ENCODE measurements at regions not wholly inside any gene's neighbourhood (a gene's known extent, or its start where the extent isn't known, plus 50 kb on each side); places are given as distances from the start of the nearest gene placed in this dataset.

- no peak for TF ChIP-seq CTCF (IDR thresholded peaks at IDR 0.05; ENCODE audit: borderline replicate concordance)
- H3K9me3 ChIP-seq (replicated peaks): no peaks in the 10 kb centered on the region
- H3K36me3 ChIP-seq: no peaks in the 10 kb centered on the region
- no peak for DNase-seq
- no peak overlapping the region for H3K27ac ChIP-seq (replicated peaks)
- intact Hi-C loops (cut with micrococcal nuclease): no loop called here
- no peak overlapping the region for H3K4me3 ChIP-seq
- peaks cover 20% of the 10 kb centered on the region for H3K4me1 ChIP-seq
- no peaks in the 10 kb centered on the region for H3K27me3 ChIP-seq (ENCODE audit: low read depth)
Measured at GRCh38 chr21:35220301-35220700, 171.2 kb upstream of the RUNX1 start.

DNA sequence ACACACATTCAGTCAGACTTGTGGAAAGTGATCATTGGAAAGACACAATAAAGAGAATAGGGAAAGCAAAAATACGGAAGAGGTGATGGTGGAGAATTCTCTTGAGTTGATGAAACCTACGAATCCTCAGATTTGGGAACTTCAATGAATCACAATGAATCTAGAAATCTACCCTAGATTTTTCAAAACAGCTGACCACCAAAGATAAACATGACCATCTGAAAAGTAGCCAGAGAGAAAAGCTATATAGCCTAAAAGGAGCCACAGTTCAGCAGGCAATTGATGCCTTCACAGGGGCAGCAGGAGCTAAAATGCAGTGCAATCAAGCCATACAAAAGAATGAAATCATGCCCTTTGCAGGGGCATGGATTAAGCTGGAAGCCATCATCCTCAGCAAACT lies 170.6 kb upstream of the RUNX1 start:
- no peak for TF ChIP-seq CTCF (IDR thresholded peaks at IDR 0.05; ENCODE audit: borderline replicate concordance)
- no peak for DNase-seq
- Histone ChIP-seq H3K4me3 (no peak overlapping the region), H3K36me3 (no peaks in the 10 kb centered on the region), H3K4me1 (peaks cover 23% of the 10 kb centered on the region), H3K27me3 (ENCODE audit: low read depth) (no peaks in the 10 kb centered on the region), H3K27ac (replicated peaks) (no peak overlapping the region), H3K9me3 (replicated peaks) (no peaks in the 10 kb centered on the region)
- intact Hi-C loops (cut with micrococcal nuclease): no loop called here

DNA sequence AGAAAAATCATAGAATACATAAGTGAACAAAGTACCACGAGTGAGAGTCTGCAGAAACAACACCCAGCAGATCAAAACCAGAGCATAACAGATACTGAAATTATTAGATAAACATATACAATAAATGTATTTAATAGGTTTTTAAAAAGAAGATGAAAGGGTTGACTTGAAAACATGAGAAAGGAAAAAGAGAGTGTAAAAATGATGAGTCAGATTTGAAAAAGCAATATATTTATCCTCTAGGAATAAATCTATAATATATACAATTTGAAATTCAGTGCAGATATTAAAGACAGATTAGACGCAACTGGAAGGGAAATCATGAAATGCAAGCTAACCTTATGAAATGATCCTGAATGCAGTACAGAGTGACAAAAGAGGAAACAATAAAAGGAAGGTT lies 170.2 kb upstream of the RUNX1 start:
- no peaks in the 10 kb centered on the region for H3K36me3 ChIP-seq
- intact Hi-C loops (cut with micrococcal nuclease): no loop called here
- peaks cover 23% of the 10 kb centered on the region for H3K4me1 ChIP-seq

DNA sequence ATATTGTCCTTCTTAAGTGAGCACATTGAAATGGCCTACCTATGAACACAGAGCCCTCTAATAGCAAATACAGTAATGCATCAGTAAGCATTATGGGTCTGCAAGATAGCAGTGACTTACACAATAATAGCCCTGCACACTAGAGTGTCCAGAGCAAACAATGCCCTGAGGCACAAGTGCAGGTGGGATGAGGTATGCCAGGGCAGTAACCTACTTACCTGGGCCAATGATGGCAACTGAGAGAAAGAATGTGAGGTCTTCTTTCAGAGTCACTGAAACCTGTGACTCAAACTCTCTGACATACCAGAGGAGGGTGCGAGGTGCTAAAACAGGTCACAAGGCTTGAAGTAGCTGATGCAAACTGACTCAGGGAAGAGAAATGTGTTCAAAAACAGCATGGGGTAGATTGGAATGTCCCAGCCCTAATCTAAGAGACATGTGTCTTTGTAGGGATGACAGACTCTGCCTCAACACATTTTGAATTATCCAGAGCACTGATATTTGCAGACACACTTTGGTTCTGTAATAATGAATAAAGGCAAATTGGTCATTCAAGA lies 168.5 kb upstream of the RUNX1 start:
- no peak for TF ChIP-seq CTCF (IDR thresholded peaks at IDR 0.05; ENCODE audit: borderline replicate concordance)
- no peaks in the 10 kb centered on the region for H3K36me3 ChIP-seq
- no peak overlapping the region for H3K4me3 ChIP-seq
- H3K4me1 ChIP-seq: peaks cover 12% of the 10 kb centered on the region
- intact Hi-C loops (cut with micrococcal nuclease): no loop called here
- no peaks in the 10 kb centered on the region for H3K27me3 ChIP-seq (ENCODE audit: low read depth)
- DNase-seq: no peak
- H3K9me3 ChIP-seq (replicated peaks): no peaks in the 10 kb centered on the region
- H3K27ac ChIP-seq (replicated peaks): no peak overlapping the region

More for the DNA sequence above, 170.2 kb upstream of the RUNX1 start:
- no peak overlapping the region for H3K4me3 ChIP-seq
- no peak overlapping the region for H3K27ac ChIP-seq (replicated peaks)
- H3K9me3 ChIP-seq (replicated peaks): no peaks in the 10 kb centered on the region
- H3K27me3 ChIP-seq (ENCODE audit: low read depth): no peaks in the 10 kb centered on the region
- DNase-seq: no peak
- no peak for TF ChIP-seq CTCF (IDR thresholded peaks at IDR 0.05; ENCODE audit: borderline replicate concordance)

DNA sequence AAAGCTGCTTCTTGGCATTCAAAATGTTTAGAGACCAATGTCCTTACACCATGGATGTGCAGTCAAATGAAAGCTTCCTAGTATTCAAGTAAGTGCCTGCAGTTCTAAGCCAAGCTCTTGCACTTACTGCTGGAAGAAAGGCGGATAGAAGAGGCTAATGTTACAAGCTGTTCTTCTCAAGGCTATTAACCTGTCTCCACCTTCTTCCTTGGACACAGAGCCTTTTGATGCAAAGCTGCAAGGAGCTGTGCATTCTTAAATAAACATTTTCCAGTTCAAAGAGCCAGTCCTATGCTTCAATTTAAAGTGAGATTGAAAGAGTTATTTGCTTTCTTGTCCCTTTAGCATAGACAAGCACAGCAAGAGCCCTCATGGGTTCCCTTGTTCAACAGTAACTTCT lies 167.9 kb upstream of the RUNX1 start:
- H3K36me3 ChIP-seq: no peaks in the 10 kb centered on the region
- H3K27ac ChIP-seq (replicated peaks): no peak overlapping the region
- H3K4me1 ChIP-seq: peaks cover 6% of the 10 kb centered on the region
- no peak overlapping the region for H3K4me3 ChIP-seq
- H3K27me3 ChIP-seq (ENCODE audit: low read depth): no peaks in the 10 kb centered on the region
- no peaks in the 10 kb centered on the region for H3K9me3 ChIP-seq (replicated peaks)
- no peak for TF ChIP-seq CTCF (IDR thresholded peaks at IDR 0.05; ENCODE audit: borderline replicate concordance)
- intact Hi-C loops (cut with micrococcal nuclease): no loop called here
- DNase-seq: no peak

Measured in left ventricle myocardium inferior (tissue), 1 donor.